DND-41 (cell line): ENCODE measurements at regions not wholly inside any gene's neighbourhood (a gene's known extent, or its start where the extent isn't known, plus 50 kb on each side); places are given as distances from the start of the nearest gene placed in this dataset.

ENCODE experiments used
- ATAC-seq: fragments of 200-7000 bp; cut with Tn5 transposase; 3 replicates; pipeline ENCODE4 v1.9.1; 2021; ENCODE audit warnings: low read depth; ENCODE audit not compliant: insufficient read depth
- DNase-seq: peaks from one replicate; pipeline ENCODE4 v3.0.0-alpha.2; 2020
- H2AFZ ChIP-seq: 2 replicates; pipeline ENCODE4 v1.6.0; 2012; ENCODE audit warnings: low read depth, low read length
- H3K27ac ChIP-seq: 2 replicates; pipeline ENCODE4 v1.5.1; 2012; ENCODE audit warnings: low read length, inconsistent platforms
- H3K27me3 ChIP-seq: fragments of 200-600 bp; sonication (generic); 2 replicates; pipeline ENCODE4 v1.6.0; 2012; ENCODE audit warnings: low read length, mild to moderate bottlenecking, inconsistent platforms; ENCODE audit not compliant: insufficient read depth, poor library complexity
- H3K36me3 ChIP-seq: 2 replicates; pipeline ENCODE4 v1.5.1; 2012; ENCODE audit warnings: low read length, inconsistent platforms; ENCODE audit not compliant: insufficient read depth
- H3K4me1 ChIP-seq: 2 replicates; pipeline ENCODE4 v1.5.1; 2012; ENCODE audit warnings: mild to moderate bottlenecking, low read length; ENCODE audit not compliant: insufficient read depth
- H3K4me2 ChIP-seq: 2 replicates; pipeline ENCODE4 v1.6.0; 2012; ENCODE audit warnings: mild to moderate bottlenecking, moderate library complexity, low read length, inconsistent platforms; ENCODE audit not compliant: insufficient read depth
- H3K4me3 ChIP-seq, 2 experiments: fragments of 200-600 bp in 1 of 2; shearing (Covaris generic) in 1 of 2; 2 replicates each; pipeline ENCODE4 v1.5.1; 2012 to 2016; ENCODE audit warnings: inconsistent platforms in 2 of 2, low read length in 2 of 2, mild to moderate bottlenecking in 2 of 2, low read depth in 1 of 2, moderate library complexity in 1 of 2
- H3K79me2 ChIP-seq: 2 replicates; pipeline ENCODE4 v1.6.0; 2012; ENCODE audit warnings: low read length, inconsistent platforms; ENCODE audit not compliant: insufficient read depth
- H3K9ac ChIP-seq: 2 replicates; pipeline ENCODE4 v1.6.0; 2012; ENCODE audit warnings: low read depth, mild to moderate bottlenecking, inconsistent platforms, low read length, moderate library complexity
- H3K9me3 ChIP-seq: 2 replicates; pipeline ENCODE4 v1.5.1; 2012; ENCODE audit warnings: low read length, moderate library complexity, mild to moderate bottlenecking, inconsistent platforms; ENCODE audit not compliant: insufficient read depth, severe bottlenecking
- H4K20me1 ChIP-seq: 2 replicates; pipeline ENCODE4 v1.6.0; 2012; ENCODE audit warnings: low read length; ENCODE audit not compliant: insufficient read depth
- EZH2 ChIP-seq: IDR thresholded peaks from 3 replicates; pipeline ENCODE4 v1.6.1; 2012; ENCODE audit warnings: borderline replicate concordance, low read depth, mild to moderate bottlenecking, moderate library complexity, low read length, inconsistent platforms; ENCODE audit not compliant: severe bottlenecking
- TF ChIP-seq, protein P1 (sequence below): IDR thresholded peaks from 2 replicates; pipeline ENCODE4 v1.5.1; 2012; ENCODE audit warnings: borderline replicate concordance, low read length, moderate library complexity, mild to moderate bottlenecking; ENCODE audit not compliant: poor library complexity, severe bottlenecking; ENCODE audit errors: extremely low read depth

GRCh38 chrX:138928737-138929459 is 217.4 kb upstream of the FGF13 start:
- Histone ChIP-seq H2AFZ (no peak overlapping the region), H3K9ac (no peak overlapping the region), H3K79me2 (no peaks in the 10 kb centered on the region), H3K9me3 (no peaks in the 10 kb centered on the region), H3K36me3 (no peaks in the 10 kb centered on the region), H3K4me1 (no peaks in the 10 kb centered on the region), H4K20me1 (no peaks in the 10 kb centered on the region), H3K4me2 (no peak overlapping the region), H3K4me3 (no peak overlapping the region), H3K27me3 (no peaks in the 10 kb centered on the region), H3K27ac (no peak overlapping the region)
- no peak for DNase-seq
- no peak for TF ChIP-seq EZH2
- TF ChIP-seq, protein P1, sequence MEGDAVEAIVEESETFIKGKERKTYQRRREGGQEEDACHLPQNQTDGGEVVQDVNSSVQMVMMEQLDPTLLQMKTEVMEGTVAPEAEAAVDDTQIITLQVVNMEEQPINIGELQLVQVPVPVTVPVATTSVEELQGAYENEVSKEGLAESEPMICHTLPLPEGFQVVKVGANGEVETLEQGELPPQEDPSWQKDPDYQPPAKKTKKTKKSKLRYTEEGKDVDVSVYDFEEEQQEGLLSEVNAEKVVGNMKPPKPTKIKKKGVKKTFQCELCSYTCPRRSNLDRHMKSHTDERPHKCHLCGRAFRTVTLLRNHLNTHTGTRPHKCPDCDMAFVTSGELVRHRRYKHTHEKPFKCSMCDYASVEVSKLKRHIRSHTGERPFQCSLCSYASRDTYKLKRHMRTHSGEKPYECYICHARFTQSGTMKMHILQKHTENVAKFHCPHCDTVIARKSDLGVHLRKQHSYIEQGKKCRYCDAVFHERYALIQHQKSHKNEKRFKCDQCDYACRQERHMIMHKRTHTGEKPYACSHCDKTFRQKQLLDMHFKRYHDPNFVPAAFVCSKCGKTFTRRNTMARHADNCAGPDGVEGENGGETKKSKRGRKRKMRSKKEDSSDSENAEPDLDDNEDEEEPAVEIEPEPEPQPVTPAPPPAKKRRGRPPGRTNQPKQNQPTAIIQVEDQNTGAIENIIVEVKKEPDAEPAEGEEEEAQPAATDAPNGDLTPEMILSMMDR = no peak
- ATAC-seq = no peak

DNA sequence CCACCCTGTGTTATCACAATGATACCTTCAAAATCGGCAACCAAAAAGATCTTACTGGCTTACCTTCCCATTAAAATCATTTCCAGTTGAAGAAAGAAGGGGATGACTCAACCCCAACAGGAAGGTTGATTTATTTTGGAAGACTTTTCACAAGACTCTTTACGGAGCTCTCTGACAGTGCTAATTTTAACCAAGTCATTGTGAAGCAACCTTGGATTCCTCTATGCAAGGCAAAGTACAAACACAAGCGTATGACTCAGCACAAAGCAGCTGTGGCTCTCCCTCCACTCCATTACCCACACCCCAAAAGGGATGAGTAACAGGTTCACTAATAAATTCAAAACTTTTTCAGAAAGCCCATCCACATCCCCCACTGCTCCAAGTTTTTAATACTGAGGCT is 213.8 kb upstream of the FGF13 start:
- Histone ChIP-seq H3K27me3 (no peaks in the 10 kb centered on the region), H2AFZ (no peak overlapping the region), H3K4me3 (no peak overlapping the region), H3K9me3 (no peaks in the 10 kb centered on the region), H3K4me2 (no peak overlapping the region), H3K4me1 (no peaks in the 10 kb centered on the region), H3K79me2 (no peaks in the 10 kb centered on the region), H4K20me1 (no peaks in the 10 kb centered on the region), H3K9ac (no peak overlapping the region), H3K27ac (no peak overlapping the region), H3K36me3 (no peaks in the 10 kb centered on the region)
- TF ChIP-seq EZH2 = no peak
- TF ChIP-seq, protein P1 = no peak
- ATAC-seq (no peak), DNase-seq (no peak)

DNA sequence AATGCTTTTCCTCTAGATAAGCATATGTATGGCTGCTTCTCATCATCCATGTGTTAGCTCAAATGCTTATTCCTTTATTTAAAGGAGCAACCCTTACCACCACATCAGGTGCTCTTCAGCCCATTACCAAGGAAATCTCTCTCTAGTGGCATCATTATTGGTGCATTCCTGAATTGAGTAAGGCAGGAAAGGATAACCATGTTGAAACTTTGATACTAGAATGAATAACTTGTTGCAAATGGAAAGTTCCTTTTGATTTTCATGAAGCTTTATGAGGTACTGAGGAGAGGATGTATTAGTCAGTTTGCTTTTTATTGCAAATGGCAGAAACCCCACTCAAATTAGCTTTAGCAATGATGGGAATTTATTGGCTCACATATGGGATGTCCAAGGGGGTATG is 212.3 kb upstream of the FGF13 start:
- ATAC-seq (no peak), DNase-seq (no peak)
- Histone ChIP-seq H3K27me3 (no peaks in the 10 kb centered on the region), H2AFZ (no peak overlapping the region), H3K4me1 (no peaks in the 10 kb centered on the region), H4K20me1 (no peaks in the 10 kb centered on the region), H3K4me2 (no peak overlapping the region), H3K9me3 (no peaks in the 10 kb centered on the region), H3K36me3 (no peaks in the 10 kb centered on the region), H3K79me2 (no peaks in the 10 kb centered on the region), H3K9ac (no peak overlapping the region), H3K4me3 (no peak overlapping the region), H3K27ac (no peak overlapping the region)
- TF ChIP-seq EZH2 = no peak
- TF ChIP-seq, protein P1 = no peak

GRCh38 chrX:138921031-138921430 is 209.5 kb upstream of the FGF13 start:
- no peak for ATAC-seq
- H2AFZ ChIP-seq = no peak overlapping the region
- no peak overlapping the region for H3K4me3 ChIP-seq
- H3K9ac ChIP-seq = no peak overlapping the region
- H4K20me1 ChIP-seq = no peaks in the 10 kb centered on the region
- no peaks in the 10 kb centered on the region for H3K4me1 ChIP-seq
- TF ChIP-seq, protein P1 = no peak
- no peak for TF ChIP-seq EZH2
- no peaks in the 10 kb centered on the region for H3K9me3 ChIP-seq
- H3K27ac ChIP-seq = no peak overlapping the region
- H3K27me3 ChIP-seq = no peaks in the 10 kb centered on the region
- no peak for DNase-seq
- no peaks in the 10 kb centered on the region for H3K79me2 ChIP-seq
- no peak overlapping the region for H3K4me2 ChIP-seq
- H3K36me3 ChIP-seq = no peaks in the 10 kb centered on the region
